ENCODE measurements at regions not wholly inside any gene's neighbourhood (a gene's known extent, or its start where the extent isn't known, plus 50 kb on each side); places are given as distances from the start of the nearest gene placed in this dataset.

- TF ChIP-seq CTCF (IDR thresholded peaks at IDR 0.05): no peak
- DNase-seq (no peak), ATAC-seq (no peak)
- no peaks in the 10 kb centered on the region for H3K27me3 ChIP-seq (ENCODE audit: low read depth)
- H3K4me3 ChIP-seq: no peak overlapping the region
- no peaks in the 10 kb centered on the region for H3K36me3 ChIP-seq
- H3K4me1 ChIP-seq: no peaks in the 10 kb centered on the region
- no peak overlapping the region for H3K27ac ChIP-seq
- H3K9me3 ChIP-seq: no peaks in the 10 kb centered on the region
- intact Hi-C loops (cut with DNase I): no loop called here
Observed at GRCh38 chr18:1446765-1447164, 542.1 kb downstream of the ADCYAP1 start.

- no peak for TF ChIP-seq CTCF (IDR thresholded peaks at IDR 0.05)
- Histone ChIP-seq H3K4me3 (no peak overlapping the region), H3K4me1 (no peaks in the 10 kb centered on the region), H3K27me3 (ENCODE audit: low read depth) (no peaks in the 10 kb centered on the region), H3K9me3 (peaks cover 6% of the 10 kb centered on the region), H3K27ac (no peak overlapping the region), H3K36me3 (no peaks in the 10 kb centered on the region)
- DNase-seq: no peak
- intact Hi-C loops (cut with DNase I): no loop called here
- no peak for ATAC-seq
Observed at GRCh38 chr18:1452821-1453220, 548.1 kb downstream of the ADCYAP1 start.

- intact Hi-C loops (cut with DNase I): no loop called here
- H3K27ac ChIP-seq: no peak overlapping the region
- TF ChIP-seq CTCF (IDR thresholded peaks at IDR 0.05): no peak
- no peaks in the 10 kb centered on the region for H3K27me3 ChIP-seq (ENCODE audit: low read depth)
- no peak overlapping the region for H3K4me3 ChIP-seq
- no peak for ATAC-seq
- peaks cover 6% of the 10 kb centered on the region for H3K9me3 ChIP-seq
- H3K4me1 ChIP-seq: no peaks in the 10 kb centered on the region
- no peaks in the 10 kb centered on the region for H3K36me3 ChIP-seq
- DNase-seq: no peak
Observed at GRCh38 chr18:1455605-1456004, 550.9 kb downstream of the ADCYAP1 start.

- intact Hi-C loops (cut with DNase I): no loop called here
- Histone ChIP-seq H3K4me3 (no peak overlapping the region), H3K36me3 (no peaks in the 10 kb centered on the region), H3K27ac (no peak overlapping the region), H3K4me1 (no peaks in the 10 kb centered on the region), H3K27me3 (ENCODE audit: low read depth) (no peaks in the 10 kb centered on the region), H3K9me3 (peaks cover 6% of the 10 kb centered on the region)
- ATAC-seq (no peak), DNase-seq (no peak)
- no peak for TF ChIP-seq CTCF (IDR thresholded peaks at IDR 0.05)
Observed at GRCh38 chr18:1458547-1458946, 553.9 kb downstream of the ADCYAP1 start.

GRCh38 chr18:1463981-1464380, 559.3 kb downstream of the ADCYAP1 start:
- Histone ChIP-seq H3K4me1 (no peaks in the 10 kb centered on the region), H3K4me3 (no peak overlapping the region), H3K27ac (no peak overlapping the region), H3K36me3 (no peaks in the 10 kb centered on the region), H3K27me3 (ENCODE audit: low read depth) (no peaks in the 10 kb centered on the region), H3K9me3 (no peaks in the 10 kb centered on the region)
- TF ChIP-seq CTCF (IDR thresholded peaks at IDR 0.05): no peak
- intact Hi-C loops (cut with DNase I): no loop called here
- no peak for DNase-seq
- no peak for ATAC-seq
